ENCODE measurements at regions not wholly inside any gene's neighbourhood (a gene's known extent, or its start where the extent isn't known, plus 50 kb on each side); places are given as distances from the start of the nearest gene placed in this dataset.

- no peak for TF ChIP-seq TBP (IDR thresholded peaks at IDR 0.05; ENCODE audit: low read depth, low read length)
Measured at GRCh38 chr14:105898482-105899010, 372.2 kb downstream of the TMEM121 start (continued).

All from H1 (cell line).